HUES6 (cell line): ENCODE measurements at regions not wholly inside any gene's neighbourhood (a gene's known extent, or its start where the extent isn't known, plus 50 kb on each side); places are given as distances from the start of the nearest gene placed in this dataset.
"Not testable (repeated sequence)": the region's sequence is repeated elsewhere in the genome, so short reads cannot be mapped to it uniquely, and the experiment has no call there.

ENCODE experiments used
- H3K27ac ChIP-seq: 2 replicates; pipeline ENCODE4 v1.7.0; 2013; ENCODE audit warnings: low read depth, mild to moderate bottlenecking, low read length, inconsistent platforms
- H3K27me3 ChIP-seq: 2 replicates; pipeline ENCODE4 v1.6.1; 2013; ENCODE audit warnings: low read length; ENCODE audit not compliant: control insufficient read depth, insufficient read depth
- H3K36me3 ChIP-seq: 2 replicates; pipeline ENCODE4 v1.6.1; 2013; ENCODE audit warnings: low read length; ENCODE audit not compliant: control insufficient read depth, insufficient read depth
- H3K4me1 ChIP-seq: 2 replicates; pipeline ENCODE4 v1.6.1; 2013; ENCODE audit warnings: low read length; ENCODE audit not compliant: control insufficient read depth, insufficient read depth
- H3K4me3 ChIP-seq: 2 replicates; pipeline ENCODE4 v1.5.1; 2013; ENCODE audit warnings: low read depth, low read length
- H3K9ac ChIP-seq: one replicate; pipeline ENCODE4 v1.6.1; 2013; ENCODE audit warnings: mild to moderate bottlenecking, low read length
- H3K9me3 ChIP-seq: 2 replicates; pipeline ENCODE4 v1.6.1; 2013; ENCODE audit warnings: low read depth, low read length; ENCODE audit not compliant: control insufficient read depth, insufficient read depth

- Histone ChIP-seq H3K4me1 (no peaks in the 10 kb centered on the region), H3K27ac (no peak overlapping the region), H3K9ac (no peak overlapping the region), H3K9me3 (no peaks in the 10 kb centered on the region), H3K27me3 (no peaks in the 10 kb centered on the region), H3K36me3 (no peaks in the 10 kb centered on the region), H3K4me3 (no peak overlapping the region)
These were observed 125.7 kb upstream of the FBXL17 start for GRCh38 chr5:108507631-108508030.

GRCh38 chr5:108505608-108506007 lies 123.7 kb upstream of the FBXL17 start:
- H3K9ac ChIP-seq, result no peak overlapping the region
- no peak overlapping the region for H3K4me3 ChIP-seq
- no peaks in the 10 kb centered on the region for H3K36me3 ChIP-seq
- no peak overlapping the region for H3K27ac ChIP-seq
- no peaks in the 10 kb centered on the region for H3K27me3 ChIP-seq
- H3K4me1 ChIP-seq, result no peaks in the 10 kb centered on the region
- peaks cover 9% of the 10 kb centered on the region for H3K9me3 ChIP-seq

GRCh38 chr5:108504974-108505373 lies 123.1 kb upstream of the FBXL17 start:
- H3K27ac ChIP-seq, result no peak overlapping the region
- H3K27me3 ChIP-seq, result no peaks in the 10 kb centered on the region
- no peak overlapping the region for H3K4me3 ChIP-seq
- no peak overlapping the region for H3K9ac ChIP-seq
- H3K4me1 ChIP-seq, result no peaks in the 10 kb centered on the region
- H3K9me3 ChIP-seq, result peaks cover 15% of the 10 kb centered on the region
- H3K36me3 ChIP-seq, result no peaks in the 10 kb centered on the region

GRCh38 chr5:108503986-108504385 lies 122.1 kb upstream of the FBXL17 start:
- Histone ChIP-seq H3K4me1 (no peaks in the 10 kb centered on the region), H3K36me3 (no peaks in the 10 kb centered on the region), H3K27me3 (no peaks in the 10 kb centered on the region), H3K4me3 (no peak overlapping the region), H3K27ac (no peak overlapping the region), H3K9me3 (peaks cover 25% of the 10 kb centered on the region), H3K9ac (no peak overlapping the region)

GRCh38 chr5:108495615-108496014 lies 113.7 kb upstream of the FBXL17 start:
- H3K4me3 ChIP-seq, H3K27ac ChIP-seq, H3K9ac ChIP-seq, H3K36me3 ChIP-seq, H3K27me3 ChIP-seq, H3K4me1 ChIP-seq: not testable (repeated sequence)
- H3K9me3 ChIP-seq, result peaks cover 16% of the 10 kb centered on the region

GRCh38 chr5:108487951-108488350 lies 106.1 kb upstream of the FBXL17 start:
- no peak overlapping the region for H3K27ac ChIP-seq
- no peak overlapping the region for H3K9ac ChIP-seq
- peaks cover 7% of the 10 kb centered on the region; the same call in 1 of the 2 replicates for H3K9me3 ChIP-seq
- no peaks in the 10 kb centered on the region for H3K36me3 ChIP-seq
- H3K4me3 ChIP-seq, result no peak overlapping the region
- no peaks in the 10 kb centered on the region for H3K27me3 ChIP-seq
- H3K4me1 ChIP-seq, result no peaks in the 10 kb centered on the region

GRCh38 chr5:108484035-108484434 lies 102.1 kb upstream of the FBXL17 start:
- H3K9ac ChIP-seq, result no peak overlapping the region
- H3K27me3 ChIP-seq, result no peaks in the 10 kb centered on the region
- H3K36me3 ChIP-seq, result no peaks in the 10 kb centered on the region
- H3K27ac ChIP-seq, result no peak overlapping the region
- H3K9me3 ChIP-seq, result no peaks in the 10 kb centered on the region
- no peak overlapping the region for H3K4me3 ChIP-seq
- H3K4me1 ChIP-seq, result no peaks in the 10 kb centered on the region

GRCh38 chr5:108481355-108481931 lies 99.5 kb upstream of the FBXL17 start:
- Histone ChIP-seq H3K27ac (no peak overlapping the region), H3K9ac (no peak overlapping the region), H3K27me3 (no peaks in the 10 kb centered on the region), H3K36me3 (no peaks in the 10 kb centered on the region), H3K9me3 (no peaks in the 10 kb centered on the region), H3K4me1 (no peaks in the 10 kb centered on the region), H3K4me3 (no peak overlapping the region)

GRCh38 chr5:108472237-108472636 lies 90.3 kb upstream of the FBXL17 start:
- Histone ChIP-seq H3K4me1 (no peaks in the 10 kb centered on the region), H3K27ac (no peak overlapping the region), H3K27me3 (no peaks in the 10 kb centered on the region), H3K36me3 (no peaks in the 10 kb centered on the region), H3K4me3 (no peak overlapping the region), H3K9me3 (peaks cover 3% of the 10 kb centered on the region; the same call in 1 of the 2 replicates), H3K9ac (no peak overlapping the region)

GRCh38 chr5:108467563-108467962 lies 85.7 kb upstream of the FBXL17 start:
- Histone ChIP-seq H3K36me3 (no peaks in the 10 kb centered on the region), H3K27me3 (no peaks in the 10 kb centered on the region), H3K9me3 (no peaks in the 10 kb centered on the region), H3K9ac (no peak overlapping the region), H3K27ac (no peak overlapping the region), H3K4me1 (no peaks in the 10 kb centered on the region), H3K4me3 (no peak overlapping the region)

GRCh38 chr5:108461628-108462367 lies 79.9 kb upstream of the FBXL17 start:
- H3K27ac ChIP-seq, result no peak overlapping the region
- no peaks in the 10 kb centered on the region for H3K27me3 ChIP-seq
- no peak overlapping the region for H3K4me3 ChIP-seq
- no peaks in the 10 kb centered on the region for H3K4me1 ChIP-seq
- H3K9ac ChIP-seq, result no peak overlapping the region
- no peaks in the 10 kb centered on the region for H3K9me3 ChIP-seq
- no peaks in the 10 kb centered on the region for H3K36me3 ChIP-seq
